ENCODE measurements at regions not wholly inside any gene's neighbourhood (a gene's known extent, or its start where the extent isn't known, plus 50 kb on each side); places are given as distances from the start of the nearest gene placed in this dataset.

DNA sequence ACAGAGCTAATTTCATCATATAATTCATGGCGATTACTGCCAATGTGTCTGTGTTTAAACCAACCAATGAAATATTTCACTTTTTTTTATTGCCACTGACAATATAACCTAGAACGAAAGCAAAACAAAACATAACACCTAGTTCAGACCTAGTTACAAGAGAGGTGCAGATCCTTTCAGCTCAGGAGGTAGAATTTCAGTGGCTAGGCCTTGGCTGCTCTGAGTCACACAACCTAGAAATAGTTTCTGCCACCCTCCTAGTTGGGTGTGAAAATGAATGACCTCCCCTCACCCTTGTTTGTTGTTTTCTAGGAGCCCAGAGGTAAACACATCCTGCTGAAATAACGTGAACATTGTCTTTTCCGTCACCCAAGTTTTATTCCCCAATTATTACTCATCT is 356.3 kb downstream of the HTR1B start:
- TF ChIP-seq POLR2A (IDR thresholded peaks at IDR 0.05) (no peak), CTCF (IDR thresholded peaks at IDR 0.05) (no peak)
